ENCODE measurements at regions not wholly inside any gene's neighbourhood (a gene's known extent, or its start where the extent isn't known, plus 50 kb on each side); places are given as distances from the start of the nearest gene placed in this dataset.

GRCh38 chr21:28655471-28655870 is 337.2 kb downstream of the LTN1 start:
- TF ChIP-seq POLR2AphosphoS5 (IDR thresholded peaks at IDR 0.05) (no peak), CTCF (IDR thresholded peaks at IDR 0.05) (no peak), POLR2A (IDR thresholded peaks at IDR 0.05) (no peak), EP300 (IDR thresholded peaks at IDR 0.05; ENCODE audit: low read depth) (no peak)

Data from transverse colon (tissue), 4 donors.